ENCODE measurements at regions not wholly inside any gene's neighbourhood (a gene's known extent, or its start where the extent isn't known, plus 50 kb on each side); places are given as distances from the start of the nearest gene placed in this dataset.

DNA sequence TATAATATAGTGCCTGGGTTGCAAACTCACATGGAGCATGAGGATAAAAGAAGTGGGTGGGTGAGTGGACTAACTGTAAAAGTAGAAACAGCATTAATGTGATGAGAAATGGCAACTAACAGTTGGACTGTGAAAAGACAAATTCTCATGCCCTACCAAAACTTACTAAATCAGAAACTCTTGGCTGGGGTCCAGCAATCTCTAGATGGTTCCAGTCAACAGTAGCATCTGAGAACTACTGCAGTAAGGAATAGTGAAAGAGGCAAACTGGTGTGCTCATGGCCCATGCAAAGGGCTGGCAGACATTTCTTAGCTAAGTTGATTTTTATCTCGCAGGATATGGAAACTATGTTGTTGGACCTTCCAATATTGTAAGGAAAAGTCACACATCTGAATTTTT lies 150.3 kb downstream of the PIK3R1 start:
- TF ChIP-seq POLR2A (IDR thresholded peaks at IDR 0.05) = no peak
- TF ChIP-seq, protein P1, sequence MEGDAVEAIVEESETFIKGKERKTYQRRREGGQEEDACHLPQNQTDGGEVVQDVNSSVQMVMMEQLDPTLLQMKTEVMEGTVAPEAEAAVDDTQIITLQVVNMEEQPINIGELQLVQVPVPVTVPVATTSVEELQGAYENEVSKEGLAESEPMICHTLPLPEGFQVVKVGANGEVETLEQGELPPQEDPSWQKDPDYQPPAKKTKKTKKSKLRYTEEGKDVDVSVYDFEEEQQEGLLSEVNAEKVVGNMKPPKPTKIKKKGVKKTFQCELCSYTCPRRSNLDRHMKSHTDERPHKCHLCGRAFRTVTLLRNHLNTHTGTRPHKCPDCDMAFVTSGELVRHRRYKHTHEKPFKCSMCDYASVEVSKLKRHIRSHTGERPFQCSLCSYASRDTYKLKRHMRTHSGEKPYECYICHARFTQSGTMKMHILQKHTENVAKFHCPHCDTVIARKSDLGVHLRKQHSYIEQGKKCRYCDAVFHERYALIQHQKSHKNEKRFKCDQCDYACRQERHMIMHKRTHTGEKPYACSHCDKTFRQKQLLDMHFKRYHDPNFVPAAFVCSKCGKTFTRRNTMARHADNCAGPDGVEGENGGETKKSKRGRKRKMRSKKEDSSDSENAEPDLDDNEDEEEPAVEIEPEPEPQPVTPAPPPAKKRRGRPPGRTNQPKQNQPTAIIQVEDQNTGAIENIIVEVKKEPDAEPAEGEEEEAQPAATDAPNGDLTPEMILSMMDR (IDR thresholded peaks at IDR 0.05) = no peak

All from lower leg skin (tissue), 3 donors.